ENCODE measurements at regions not wholly inside any gene's neighbourhood (a gene's known extent, or its start where the extent isn't known, plus 50 kb on each side); places are given as distances from the start of the nearest gene placed in this dataset.
"Not testable (repeated sequence)": the region's sequence is repeated elsewhere in the genome, so short reads cannot be mapped to it uniquely, and the experiment has no call there.

GRCh38 chr7:63057265-63057664, 941.4 kb upstream of the ZNF722 start:
- H3K36me3 ChIP-seq (ENCODE audit: control insufficient read depth, insufficient read depth, low read length): no peaks in the 10 kb centered on the region
- DNase-seq (ENCODE audit: extremely low read depth, insufficient read length): no peak
- TF ChIP-seq CTCF (IDR thresholded peaks at IDR 0.05; ENCODE audit: insufficient read depth, low read length, poor library complexity, severe bottlenecking): no peak
- no peaks in the 10 kb centered on the region for H3K27me3 ChIP-seq (replicated peaks; ENCODE audit: control insufficient read depth, insufficient read depth, low read length)
- no peak overlapping the region for H3K4me3 ChIP-seq (replicated peaks; ENCODE audit: low read depth, low read length)

GRCh38 chr7:63060701-63061100, 937.9 kb upstream of the ZNF722 start:
- not testable (repeated sequence) for H3K4me3 ChIP-seq (replicated peaks; ENCODE audit: low read depth, low read length); DNase-seq (ENCODE audit: extremely low read depth, insufficient read length); H3K36me3 ChIP-seq (ENCODE audit: control insufficient read depth, insufficient read depth, low read length); H3K27me3 ChIP-seq (replicated peaks; ENCODE audit: control insufficient read depth, insufficient read depth, low read length)

GRCh38 chr7:63065684-63066083, 933.0 kb upstream of the ZNF722 start:
- TF ChIP-seq CTCF (IDR thresholded peaks at IDR 0.05; ENCODE audit: insufficient read depth, low read length, poor library complexity, severe bottlenecking): no peak
- Histone ChIP-seq H3K36me3 (ENCODE audit: control insufficient read depth, insufficient read depth, low read length) (no peaks in the 10 kb centered on the region), H3K27me3 (replicated peaks; ENCODE audit: control insufficient read depth, insufficient read depth, low read length) (no peaks in the 10 kb centered on the region), H3K4me3 (replicated peaks; ENCODE audit: low read depth, low read length) (no peak overlapping the region)
- DNase-seq (ENCODE audit: extremely low read depth, insufficient read length): no peak

- H3K4me3 ChIP-seq (replicated peaks; ENCODE audit: low read depth, low read length); H3K27me3 ChIP-seq (replicated peaks; ENCODE audit: control insufficient read depth, insufficient read depth, low read length); H3K36me3 ChIP-seq (ENCODE audit: control insufficient read depth, insufficient read depth, low read length); DNase-seq (ENCODE audit: extremely low read depth, insufficient read length): not testable (repeated sequence)
Observed at GRCh38 chr7:63066235-63066634, 932.4 kb upstream of the ZNF722 start.

- H3K36me3 ChIP-seq (ENCODE audit: control insufficient read depth, insufficient read depth, low read length): no peaks in the 10 kb centered on the region
- TF ChIP-seq CTCF (IDR thresholded peaks at IDR 0.05; ENCODE audit: insufficient read depth, low read length, poor library complexity, severe bottlenecking): no peak
- no peak overlapping the region for H3K4me3 ChIP-seq (replicated peaks; ENCODE audit: low read depth, low read length)
- DNase-seq (ENCODE audit: extremely low read depth, insufficient read length): no peak
- no peaks in the 10 kb centered on the region for H3K27me3 ChIP-seq (replicated peaks; ENCODE audit: control insufficient read depth, insufficient read depth, low read length)
Observed at GRCh38 chr7:63067897-63068585, 930.6 kb upstream of the ZNF722 start.

GRCh38 chr7:63070696-63071095, 928.0 kb upstream of the ZNF722 start:
- no peak for DNase-seq (ENCODE audit: extremely low read depth, insufficient read length)
- H3K27me3 ChIP-seq (replicated peaks; ENCODE audit: control insufficient read depth, insufficient read depth, low read length): no peaks in the 10 kb centered on the region
- TF ChIP-seq CTCF (IDR thresholded peaks at IDR 0.05; ENCODE audit: insufficient read depth, low read length, poor library complexity, severe bottlenecking): no peak
- H3K4me3 ChIP-seq (replicated peaks; ENCODE audit: low read depth, low read length): no peak overlapping the region
- H3K36me3 ChIP-seq (ENCODE audit: control insufficient read depth, insufficient read depth, low read length): no peaks in the 10 kb centered on the region

GRCh38 chr7:63071396-63071795, 927.3 kb upstream of the ZNF722 start:
- no peak for TF ChIP-seq CTCF (IDR thresholded peaks at IDR 0.05; ENCODE audit: insufficient read depth, low read length, poor library complexity, severe bottlenecking)
- Histone ChIP-seq H3K4me3 (replicated peaks; ENCODE audit: low read depth, low read length) (no peak overlapping the region), H3K36me3 (ENCODE audit: control insufficient read depth, insufficient read depth, low read length) (no peaks in the 10 kb centered on the region), H3K27me3 (replicated peaks; ENCODE audit: control insufficient read depth, insufficient read depth, low read length) (no peaks in the 10 kb centered on the region)
- no peak for DNase-seq (ENCODE audit: extremely low read depth, insufficient read length)

Measured in GM06990 (cell line).